HEK293T (cell line): ENCODE measurements at regions not wholly inside any gene's neighbourhood (a gene's known extent, or its start where the extent isn't known, plus 50 kb on each side); places are given as distances from the start of the nearest gene placed in this dataset.

Experiments used
- ARNT ChIP-seq: fragments of 450-650 bp; IDR thresholded peaks from 2 replicates; pipeline ENCODE4 v1.6.1; 2017; ENCODE audit warnings: mild to moderate bottlenecking
- BHLHE40 ChIP-seq: fragments of 450-650 bp; IDR thresholded peaks from 2 replicates; pipeline ENCODE4 v1.6.1; 2016; ENCODE audit warnings: mild to moderate bottlenecking, moderate library complexity, borderline replicate concordance
- ELF4 ChIP-seq: fragments of 450-650 bp; IDR thresholded peaks from 2 replicates; pipeline ENCODE4 v1.6.1; 2017; ENCODE audit warnings: antibody characterized with exemption
- FOXK2 ChIP-seq: fragments of 450-650 bp; IDR thresholded peaks from 2 replicates; pipeline ENCODE4 v1.6.1; 2016; ENCODE audit warnings: mild to moderate bottlenecking
- FOXM1 ChIP-seq: fragments of 450-650 bp; IDR thresholded peaks from 2 replicates; pipeline ENCODE4 v1.6.1; 2017; ENCODE audit warnings: mild to moderate bottlenecking, borderline replicate concordance
- HDGF ChIP-seq: fragments of 450-650 bp; IDR thresholded peaks from 2 replicates; pipeline ENCODE4 v1.6.1; 2017; ENCODE audit warnings: antibody characterized with exemption, borderline replicate concordance
- L3MBTL2 ChIP-seq: fragments of 450-650 bp; conservative IDR thresholded peaks from 2 replicates; pipeline ENCODE4 v1.6.1; 2016; ENCODE audit warnings: mild to moderate bottlenecking
- LEF1 ChIP-seq: fragments of 450-650 bp; IDR thresholded peaks from 2 replicates; pipeline ENCODE4 v1.6.1; 2017; ENCODE audit warnings: mild to moderate bottlenecking, borderline replicate concordance
- NFRKB ChIP-seq: fragments of 450-650 bp; IDR thresholded peaks from 2 replicates; pipeline ENCODE4 v1.6.1; 2016; ENCODE audit warnings: mild to moderate bottlenecking, moderate library complexity
- SP1 ChIP-seq: fragments of 450-650 bp; IDR thresholded peaks from 2 replicates; pipeline ENCODE4 v1.6.1; 2017
- TARDBP ChIP-seq: fragments of 450-650 bp; IDR thresholded peaks from 2 replicates; pipeline ENCODE4 v1.6.1; 2016

DNA sequence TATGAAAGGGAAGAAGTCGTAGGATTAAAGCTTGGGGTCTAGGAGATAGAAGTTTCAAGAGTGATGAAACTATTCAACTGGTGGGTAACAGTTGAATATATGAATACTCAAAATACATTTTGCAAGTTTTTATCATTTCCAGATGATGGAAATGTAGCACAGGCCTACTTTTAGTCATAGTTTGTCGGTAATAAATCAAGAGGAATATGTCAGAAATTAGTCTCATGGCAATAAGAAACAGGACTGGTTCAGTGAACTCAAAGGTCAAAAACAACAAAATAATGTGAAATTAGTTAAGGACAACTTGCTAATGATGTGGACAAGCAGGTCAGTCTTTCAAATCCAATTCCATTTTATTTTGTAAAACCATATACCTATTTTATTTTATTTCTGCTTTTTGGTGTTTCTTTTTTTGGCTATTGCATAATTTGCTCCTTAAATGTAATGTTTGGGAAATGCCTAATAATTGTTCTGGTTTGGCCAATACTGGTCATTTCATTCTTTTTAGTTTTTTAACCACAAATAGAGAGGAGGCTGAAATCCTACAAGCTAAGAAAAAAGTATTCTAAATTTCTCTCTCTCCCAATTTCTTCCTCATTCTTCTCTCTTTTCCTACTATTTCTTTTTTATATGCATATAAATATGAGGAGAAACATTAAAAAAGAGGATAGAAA lies 195.2 kb upstream of the ARHGEF26 start:
- no peak for TF ChIP-seq SP1
- no peak for TF ChIP-seq ELF4
- TF ChIP-seq FOXK2: no peak
- TF ChIP-seq LEF1: no peak
- no peak for TF ChIP-seq BHLHE40
- no peak for TF ChIP-seq NFRKB
- TF ChIP-seq L3MBTL2: no peak
- no peak for TF ChIP-seq FOXM1
- no peak for TF ChIP-seq HDGF
- TF ChIP-seq ARNT: no peak
- no peak for TF ChIP-seq TARDBP
